ENCODE measurements at regions not wholly inside any gene's neighbourhood (a gene's known extent, or its start where the extent isn't known, plus 50 kb on each side); places are given as distances from the start of the nearest gene placed in this dataset.
"Not testable (repeated sequence)": the region's sequence is repeated elsewhere in the genome, so short reads cannot be mapped to it uniquely, and the experiment has no call there.

- no peak for DNase-seq (ENCODE audit: low read depth in 4 of 4, low spot score in 3 of 4)
Measured at GRCh38 chr9:12329623-12329985, 363.6 kb upstream of the TYRP1 start.

GRCh38 chr9:12333966-12334365 lies 359.2 kb upstream of the TYRP1 start:
- DNase-seq (ENCODE audit: low read depth in 4 of 4, low spot score in 3 of 4) = not testable (repeated sequence)

GRCh38 chr9:12350775-12351174 lies 342.4 kb upstream of the TYRP1 start:
- DNase-seq (ENCODE audit: low read depth in 4 of 4, low spot score in 3 of 4) = no peak

GRCh38 chr9:12351293-12352044 lies 341.7 kb upstream of the TYRP1 start:
- DNase-seq (ENCODE audit: low read depth in 4 of 4, low spot score in 3 of 4) = no peak

- no peak for DNase-seq (ENCODE audit: low read depth in 4 of 4, low spot score in 3 of 4)
Measured at GRCh38 chr9:12352045-12352315, 341.2 kb upstream of the TYRP1 start.

GRCh38 chr9:12363439-12363838 lies 329.7 kb upstream of the TYRP1 start:
- DNase-seq (ENCODE audit: low read depth in 4 of 4, low spot score in 3 of 4) = no peak

- no peak for DNase-seq (ENCODE audit: low read depth in 4 of 4, low spot score in 3 of 4)
Measured at GRCh38 chr9:12368569-12368968, 324.6 kb upstream of the TYRP1 start.

GRCh38 chr9:12391839-12392509 lies 301.2 kb upstream of the TYRP1 start:
- DNase-seq (ENCODE audit: low read depth in 4 of 4, low spot score in 3 of 4) = no peak

- no peak for DNase-seq (ENCODE audit: low read depth in 4 of 4, low spot score in 3 of 4)
Measured at GRCh38 chr9:12394105-12394504, 299.1 kb upstream of the TYRP1 start.

GRCh38 chr9:12403721-12404120 lies 289.5 kb upstream of the TYRP1 start:
- DNase-seq (ENCODE audit: low read depth in 4 of 4, low spot score in 3 of 4) = no peak

- no peak for DNase-seq (ENCODE audit: low read depth in 4 of 4, low spot score in 3 of 4)
Measured at GRCh38 chr9:12413986-12414385, 279.2 kb upstream of the TYRP1 start.

GRCh38 chr9:12414514-12414913 lies 278.7 kb upstream of the TYRP1 start:
- DNase-seq (ENCODE audit: low read depth in 4 of 4, low spot score in 3 of 4) = no peak

- DNase-seq (ENCODE audit: low read depth in 4 of 4, low spot score in 3 of 4) = no peak
Measured at GRCh38 chr9:12415361-12415760, 277.8 kb upstream of the TYRP1 start.

GRCh38 chr9:12416716-12417115 lies 276.5 kb upstream of the TYRP1 start:
- no peak for DNase-seq (ENCODE audit: low read depth in 4 of 4, low spot score in 3 of 4)

- DNase-seq (ENCODE audit: low read depth in 4 of 4, low spot score in 3 of 4) = no peak
Measured at GRCh38 chr9:12424243-12424642, 268.9 kb upstream of the TYRP1 start.

- DNase-seq (ENCODE audit: low read depth in 4 of 4, low spot score in 3 of 4) = no peak
Measured at GRCh38 chr9:12425878-12426864, 267.0 kb upstream of the TYRP1 start.

- no peak for DNase-seq (ENCODE audit: low read depth in 4 of 4, low spot score in 3 of 4)
Measured at GRCh38 chr9:12439267-12439666, 253.9 kb upstream of the TYRP1 start.

GRCh38 chr9:12441080-12441479 lies 252.1 kb upstream of the TYRP1 start:
- not testable (repeated sequence) for DNase-seq (ENCODE audit: low read depth in 4 of 4, low spot score in 3 of 4)

GRCh38 chr9:12441506-12441905 lies 251.7 kb upstream of the TYRP1 start:
- no peak for DNase-seq (ENCODE audit: low read depth in 4 of 4, low spot score in 3 of 4)

GRCh38 chr9:12448246-12448645 lies 244.9 kb upstream of the TYRP1 start:
- no peak for DNase-seq (ENCODE audit: low read depth in 4 of 4, low spot score in 3 of 4)

- DNase-seq (ENCODE audit: low read depth in 4 of 4, low spot score in 3 of 4) = no peak
Measured at GRCh38 chr9:12457237-12457636, 235.9 kb upstream of the TYRP1 start.
